ENCODE measurements at regions not wholly inside any gene's neighbourhood (a gene's known extent, or its start where the extent isn't known, plus 50 kb on each side); places are given as distances from the start of the nearest gene placed in this dataset.
A peak's percentile ranks its signal among the peaks of the same experiment; 100 is the strongest.

- DNase-seq (ENCODE audit: low spot score), result no peak
Measured at GRCh38 chr5:179430193-179431175, 85.2 kb upstream of the ADAMTS2 start.

- no peak for DNase-seq (ENCODE audit: low spot score)
Measured at GRCh38 chr5:179427676-179428056, 82.4 kb upstream of the ADAMTS2 start.

- DNase-seq (ENCODE audit: low spot score), result peak; percentile 40
Measured at GRCh38 chr5:179427032-179427675, 81.9 kb upstream of the ADAMTS2 start.

DNA sequence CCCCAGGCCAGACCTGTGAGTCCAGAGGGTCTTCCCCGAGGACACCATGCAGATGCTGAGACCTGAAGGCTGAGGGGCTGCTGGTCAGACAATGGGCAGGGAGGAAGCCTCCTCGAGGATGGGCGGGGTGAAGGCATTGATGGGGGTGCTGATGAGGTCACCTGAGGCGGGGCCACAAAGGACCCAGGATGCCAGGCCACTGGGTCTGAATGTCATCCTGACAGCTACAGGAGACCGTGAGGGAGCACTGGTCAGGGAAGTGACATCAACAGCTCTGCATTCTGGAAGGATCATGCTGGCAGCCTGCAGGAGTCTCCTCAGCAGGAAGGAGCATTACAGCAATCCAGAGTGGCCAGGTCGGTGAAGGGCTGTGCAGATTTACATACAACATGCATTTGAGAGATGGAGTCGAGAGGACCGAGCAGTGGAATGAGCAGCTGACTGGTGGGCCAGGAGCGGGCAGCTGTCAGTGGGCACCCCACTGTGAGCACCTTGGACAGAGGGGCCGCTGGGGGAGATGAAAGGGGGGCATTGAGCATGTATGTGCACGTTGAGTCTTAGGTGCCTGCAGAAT is 77.7 kb upstream of the ADAMTS2 start:
- peak; percentile 14 for DNase-seq (ENCODE audit: low spot score)

GRCh38 chr5:179422213-179422855 is 77.1 kb upstream of the ADAMTS2 start:
- DNase-seq (ENCODE audit: low spot score), result no peak

- DNase-seq (ENCODE audit: low spot score), result no peak
Measured at GRCh38 chr5:179421144-179421901, 76.1 kb upstream of the ADAMTS2 start.

DNA sequence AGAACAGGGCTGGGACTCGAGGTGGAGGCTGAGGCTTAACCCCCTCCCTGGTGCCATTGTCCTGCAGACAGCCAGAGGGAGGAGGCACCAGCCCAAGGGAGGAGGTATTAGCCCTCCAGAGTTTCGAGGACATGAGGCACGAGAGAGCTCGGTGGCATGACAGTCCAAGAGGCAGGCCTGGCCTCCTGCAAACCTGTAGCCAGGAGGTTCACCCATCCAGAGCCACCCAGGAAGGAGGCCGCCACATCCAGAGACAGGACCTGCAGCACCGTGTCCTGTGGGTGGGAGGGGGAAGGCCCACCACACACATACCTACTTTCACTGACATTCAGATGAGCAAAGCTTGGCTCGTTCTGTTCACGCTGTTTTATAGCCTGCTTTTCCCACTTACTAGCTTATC is 75.2 kb upstream of the ADAMTS2 start:
- DNase-seq (ENCODE audit: low spot score), result no peak

DNA sequence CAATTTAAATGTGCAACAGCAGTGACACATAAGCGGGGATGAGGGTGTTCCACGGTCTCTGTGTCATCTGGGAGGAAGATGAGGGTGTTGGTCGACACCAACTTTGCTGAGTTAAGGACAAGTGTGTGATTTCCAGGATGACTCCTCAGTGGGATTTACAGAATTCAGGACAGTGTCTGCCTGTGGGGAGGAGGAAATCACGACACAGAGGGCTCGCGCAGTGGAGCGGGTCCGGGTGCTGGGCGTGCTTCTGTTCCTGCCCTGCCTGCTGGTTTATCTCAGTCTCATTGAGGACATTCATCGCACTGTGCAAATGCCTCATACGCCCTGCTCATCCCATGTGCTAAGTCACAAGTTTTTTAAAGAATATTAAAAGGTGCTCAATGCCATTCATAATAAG is 73.7 kb upstream of the ADAMTS2 start:
- no peak for DNase-seq (ENCODE audit: low spot score)

- DNase-seq (ENCODE audit: low spot score), result no peak
Measured at GRCh38 chr5:179417696-179418095, 72.4 kb upstream of the ADAMTS2 start.

GRCh38 chr5:179417016-179417415 is 71.8 kb upstream of the ADAMTS2 start:
- peak; percentile 8 for DNase-seq (ENCODE audit: low spot score)

DNA sequence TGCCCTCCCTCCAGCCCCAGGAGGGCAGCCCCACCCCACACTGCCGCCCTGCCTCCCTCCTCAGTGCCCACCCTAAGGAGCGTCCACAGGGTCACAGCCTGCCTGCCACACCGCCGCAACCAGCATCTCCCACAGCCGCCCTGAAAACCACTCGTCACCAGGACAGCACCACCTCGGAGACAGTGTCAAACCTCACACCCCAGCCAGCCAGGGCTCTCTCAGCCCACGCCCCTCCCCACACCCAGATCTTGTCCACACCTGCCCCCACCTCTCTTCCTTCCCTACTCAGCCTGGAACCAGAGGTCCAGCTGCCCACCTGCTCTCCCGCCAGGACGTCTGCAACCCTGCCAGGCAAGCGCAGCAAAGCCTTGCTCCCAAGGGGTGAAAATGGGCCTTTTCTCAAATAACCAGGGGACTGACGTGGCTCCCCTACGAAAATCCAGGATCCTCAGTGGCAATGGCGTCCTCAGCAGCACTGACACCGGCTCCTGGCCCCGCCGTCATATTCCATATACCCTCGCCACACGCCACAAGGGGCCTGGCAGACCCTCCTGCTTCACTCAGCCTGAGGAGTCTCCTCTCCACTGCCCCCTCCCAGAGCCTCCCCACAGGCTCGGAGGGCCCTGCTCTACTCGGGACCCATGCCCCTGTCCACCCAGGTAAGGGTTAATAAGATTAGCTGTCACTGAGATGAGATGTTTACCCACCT is 71.0 kb upstream of the ADAMTS2 start:
- DNase-seq (ENCODE audit: low spot score), result peak; percentile 7

DNA sequence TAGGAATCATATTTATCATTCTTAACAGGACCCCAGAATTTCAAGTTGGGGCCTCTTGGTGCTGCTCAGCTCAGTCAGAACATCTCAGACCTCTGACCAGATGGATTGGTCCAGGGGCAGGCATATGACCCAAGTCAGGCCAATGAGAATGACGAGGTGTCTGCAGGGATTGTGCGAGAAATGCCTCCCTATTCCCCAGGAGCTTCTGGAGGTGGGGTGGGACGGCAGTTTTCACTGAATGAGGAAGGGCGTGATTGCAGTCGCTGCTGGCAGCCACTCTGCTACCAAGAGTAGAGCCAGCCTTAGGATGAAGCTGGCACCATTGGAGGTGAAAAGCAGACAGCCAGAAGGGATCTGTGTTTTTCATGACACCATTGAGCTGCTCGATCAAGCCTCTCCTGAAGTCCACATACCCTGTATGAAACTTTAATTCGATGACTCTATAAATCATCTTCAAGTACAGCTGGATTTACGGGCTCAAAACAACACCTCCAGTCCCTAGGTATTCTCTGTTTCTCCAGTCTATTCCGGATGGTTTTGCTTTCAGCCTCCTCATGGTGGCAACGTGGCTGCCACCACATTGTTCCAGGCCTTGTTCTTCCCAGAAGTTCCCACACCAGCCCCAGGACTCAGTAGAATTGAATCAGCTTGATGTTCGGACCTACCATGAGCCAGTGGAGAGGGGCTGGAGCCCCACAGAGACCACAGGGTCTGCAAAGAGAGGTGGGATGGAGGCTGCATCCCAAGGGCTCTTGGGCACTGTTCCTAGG is 70.2 kb upstream of the ADAMTS2 start:
- DNase-seq (ENCODE audit: low spot score), result peak; percentile 2

DNA sequence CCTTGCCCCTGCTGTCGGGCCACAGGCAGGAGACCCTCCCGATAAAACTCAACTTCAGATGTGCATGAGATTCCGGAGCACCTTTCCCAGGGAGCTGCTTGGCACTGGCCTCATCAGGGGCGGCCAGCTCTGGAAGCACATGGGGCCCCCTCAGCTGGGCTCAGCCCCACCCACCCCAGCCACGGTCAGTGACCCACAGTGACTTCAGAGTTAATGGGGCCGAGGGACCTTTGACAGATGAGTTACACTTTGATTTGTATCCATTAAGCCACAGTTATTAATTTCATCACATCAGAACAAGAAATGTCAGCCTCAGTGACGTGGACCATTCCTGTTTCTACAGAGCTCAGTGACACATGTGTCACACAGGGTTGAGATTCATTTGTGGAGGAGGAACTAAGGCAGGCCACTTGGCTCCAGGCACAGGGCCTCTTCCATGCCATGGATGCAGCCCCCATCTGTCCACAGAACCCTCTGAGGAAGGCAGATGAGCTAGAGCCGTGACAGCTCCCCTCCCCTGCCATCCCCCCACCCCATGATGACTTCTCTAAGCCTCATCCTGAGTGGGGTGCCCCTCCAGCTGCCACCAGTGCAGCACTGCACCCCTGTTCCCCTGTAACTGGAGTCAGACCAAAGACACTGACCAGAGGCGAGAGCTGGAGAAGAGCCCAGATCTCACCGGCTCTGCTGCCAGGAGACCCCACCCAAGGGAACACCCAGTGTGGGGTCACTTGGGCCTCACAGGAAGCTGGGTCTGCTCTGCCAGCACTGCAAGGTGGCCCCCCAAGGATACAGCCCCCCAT is 69.4 kb upstream of the ADAMTS2 start:
- DNase-seq (ENCODE audit: low spot score), result peak; percentile 2

- DNase-seq (ENCODE audit: low spot score), result peak; percentile 3
Measured at GRCh38 chr5:179413711-179414458, 68.6 kb upstream of the ADAMTS2 start.

DNA sequence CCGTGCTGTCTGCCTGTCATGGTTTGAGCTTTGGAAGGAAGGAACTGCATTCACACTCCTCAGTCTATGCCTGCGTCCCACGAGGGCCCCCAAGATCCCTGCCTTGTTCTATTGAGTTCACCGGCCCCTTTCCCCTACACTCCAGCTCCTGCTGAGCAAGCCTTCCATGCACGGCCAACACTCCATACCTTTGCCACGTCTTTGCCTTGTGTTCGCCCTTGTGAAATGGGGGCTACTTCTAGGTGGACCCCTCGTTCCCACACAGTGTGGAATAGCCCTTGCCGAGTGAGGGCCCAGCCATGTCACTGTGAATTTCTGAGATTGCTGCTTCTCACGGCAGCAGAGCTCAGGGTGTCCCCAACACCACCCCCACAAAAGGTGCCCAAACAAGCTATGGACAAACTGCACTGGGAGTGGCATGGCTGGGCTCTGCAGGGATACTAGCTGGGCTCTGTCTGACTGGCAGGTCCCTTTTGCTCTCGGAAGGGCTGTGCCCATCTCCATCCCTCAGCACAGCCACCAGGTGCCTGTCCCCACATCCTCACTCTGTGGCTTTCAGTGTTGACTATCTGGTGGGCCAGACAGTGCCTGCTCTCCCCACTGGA is 67.9 kb upstream of the ADAMTS2 start:
- peak; percentile 3 for DNase-seq (ENCODE audit: low spot score)

GRCh38 chr5:179411161-179411841 is 66.0 kb upstream of the ADAMTS2 start:
- DNase-seq (ENCODE audit: low spot score), result no peak

GRCh38 chr5:179410291-179411160 is 65.3 kb upstream of the ADAMTS2 start:
- DNase-seq (ENCODE audit: low spot score), result no peak
